ENCODE measurements at regions not wholly inside any gene's neighbourhood (a gene's known extent, or its start where the extent isn't known, plus 50 kb on each side); places are given as distances from the start of the nearest gene placed in this dataset.
"Not testable (repeated sequence)": the region's sequence is repeated elsewhere in the genome, so short reads cannot be mapped to it uniquely, and the experiment has no call there.

- DNase-seq (ENCODE audit: low spot score in 2 of 2); FAIRE-seq: not testable (repeated sequence)
Observed at GRCh38 chr2:87604279-87604818, 143.5 kb upstream of the PLGLB2 start.

GRCh38 chr2:87604980-87605379 lies 142.9 kb upstream of the PLGLB2 start:
- FAIRE-seq; DNase-seq (ENCODE audit: low spot score in 2 of 2): not testable (repeated sequence)

GRCh38 chr2:87608377-87609166 lies 139.3 kb upstream of the PLGLB2 start:
- DNase-seq (ENCODE audit: low spot score in 2 of 2): not testable (repeated sequence)

GRCh38 chr2:87610974-87611373 lies 136.9 kb upstream of the PLGLB2 start:
- not testable (repeated sequence) for DNase-seq (ENCODE audit: low spot score in 2 of 2); FAIRE-seq

More at GRCh38 chr2:87608377-87609166, 139.3 kb upstream of the PLGLB2 start:
- not testable (repeated sequence) for FAIRE-seq

- not testable (repeated sequence) for DNase-seq (ENCODE audit: low spot score in 2 of 2); FAIRE-seq
Observed at GRCh38 chr2:87611416-87611815, 136.5 kb upstream of the PLGLB2 start.

- FAIRE-seq; DNase-seq (ENCODE audit: low spot score in 2 of 2): not testable (repeated sequence)
Observed at GRCh38 chr2:87611956-87612355, 135.9 kb upstream of the PLGLB2 start.

- DNase-seq (ENCODE audit: low spot score in 2 of 2); FAIRE-seq: not testable (repeated sequence)
Observed at GRCh38 chr2:87614829-87615434, 133.0 kb upstream of the PLGLB2 start.

GRCh38 chr2:87619121-87619520 lies 128.8 kb upstream of the PLGLB2 start:
- not testable (repeated sequence) for FAIRE-seq; DNase-seq (ENCODE audit: low spot score in 2 of 2)

GRCh38 chr2:87621139-87621538 lies 126.7 kb upstream of the PLGLB2 start:
- not testable (repeated sequence) for DNase-seq (ENCODE audit: low spot score in 2 of 2); FAIRE-seq

GRCh38 chr2:87622720-87623119 lies 125.2 kb upstream of the PLGLB2 start:
- not testable (repeated sequence) for DNase-seq (ENCODE audit: low spot score in 2 of 2); FAIRE-seq

- DNase-seq (ENCODE audit: low spot score in 2 of 2); FAIRE-seq: not testable (repeated sequence)
Observed at GRCh38 chr2:87629491-87630458, 118.1 kb upstream of the PLGLB2 start.

GRCh38 chr2:87630892-87631291 lies 117.0 kb upstream of the PLGLB2 start:
- not testable (repeated sequence) for FAIRE-seq; DNase-seq (ENCODE audit: low spot score in 2 of 2)

GRCh38 chr2:87631402-87631801 lies 116.5 kb upstream of the PLGLB2 start:
- FAIRE-seq; DNase-seq (ENCODE audit: low spot score in 2 of 2): not testable (repeated sequence)

- not testable (repeated sequence) for DNase-seq (ENCODE audit: low spot score in 2 of 2); FAIRE-seq
Observed at GRCh38 chr2:87633287-87633963, 114.5 kb upstream of the PLGLB2 start.

GRCh38 chr2:87634106-87634505 lies 113.8 kb upstream of the PLGLB2 start:
- DNase-seq (ENCODE audit: low spot score in 2 of 2); FAIRE-seq: not testable (repeated sequence)

- DNase-seq (ENCODE audit: low spot score in 2 of 2); FAIRE-seq: not testable (repeated sequence)
Observed at GRCh38 chr2:87634971-87635650, 112.8 kb upstream of the PLGLB2 start.

- not testable (repeated sequence) for FAIRE-seq; DNase-seq (ENCODE audit: low spot score in 2 of 2)
Observed at GRCh38 chr2:87636246-87636645, 111.6 kb upstream of the PLGLB2 start.

GRCh38 chr2:87636735-87637134 lies 111.2 kb upstream of the PLGLB2 start:
- FAIRE-seq; DNase-seq (ENCODE audit: low spot score in 2 of 2): not testable (repeated sequence)

Data from frontal cortex (tissue), 3 donors.